ENCODE measurements at regions not wholly inside any gene's neighbourhood (a gene's known extent, or its start where the extent isn't known, plus 50 kb on each side); places are given as distances from the start of the nearest gene placed in this dataset.

- Histone ChIP-seq H4K8ac (ENCODE audit: extremely low read depth, insufficient read depth, low read length) (no peak overlapping the region), H3K4me1 (replicated peaks in 1 of 4; ENCODE audit: control insufficient read depth in 3 of 4, insufficient read depth in 4 of 4, low read length in 3 of 4) (no peaks in the 10 kb centered on the region), H3K18ac (ENCODE audit: extremely low read depth, low read length) (no peak overlapping the region), H3K23ac (ENCODE audit: insufficient read length) (no peak overlapping the region), H3K4me2 (ENCODE audit: insufficient read depth in 1 of 2, low read depth in 2 of 2, low read length in 2 of 2) (no peak overlapping the region), H3K14ac (ENCODE audit: insufficient read length) (no peak overlapping the region), H3K4me3 (ENCODE audit: extremely low read depth in 1 of 4, insufficient read depth in 2 of 4, low read depth in 3 of 4, low read length in 4 of 4) (no peak overlapping the region), H2BK120ac (replicated peaks; ENCODE audit: low read depth, low read length) (no peak overlapping the region), H2BK5ac (ENCODE audit: low read depth, low read length) (no peak overlapping the region), H3K4ac (replicated peaks; ENCODE audit: insufficient read length, low read depth, low read length) (no peak overlapping the region), H2AK5ac (ENCODE audit: low read depth, low read length) (no peak overlapping the region), H3K9ac (replicated peaks in 1 of 4; ENCODE audit: extremely low read depth in 1 of 4, low read depth in 3 of 4, low read length in 3 of 4) (no peak overlapping the region), H3K56ac (replicated peaks; ENCODE audit: insufficient read length, low read depth, low read length) (no peak overlapping the region), H4K20me1 (replicated peaks in 1 of 2; ENCODE audit: control insufficient read depth in 1 of 2, insufficient read depth in 2 of 2, low read length in 2 of 2) (no peaks in the 10 kb centered on the region), H3K27ac (ENCODE audit: low read depth, low read length) (no peak overlapping the region), H3K23me2 (ENCODE audit: low read depth, low read length) (no peaks in the 10 kb centered on the region), H2BK12ac (ENCODE audit: low read depth, low read length) (no peak overlapping the region), H4K91ac (replicated peaks; ENCODE audit: insufficient read length, low read length) (no peak overlapping the region), H3K79me2 (ENCODE audit: control insufficient read depth in 1 of 2, insufficient read depth in 2 of 2, low read length in 2 of 2) (no peaks in the 10 kb centered on the region), H3K9me3 (ENCODE audit: insufficient read depth in 2 of 2, low read depth in 1 of 2, low read length in 1 of 2) (no peaks in the 10 kb centered on the region), H3K36me3 (ENCODE audit: control insufficient read depth in 2 of 4, insufficient read depth in 4 of 4, low read length in 3 of 4) (no peaks in the 10 kb centered on the region), H2AFZ (ENCODE audit: low read length) (no peak overlapping the region), H3K27me3 (replicated peaks in 1 of 4; ENCODE audit: control insufficient read depth in 3 of 4, extremely low read depth in 1 of 4, insufficient read depth in 3 of 4, low read length in 3 of 4) (no peaks in the 10 kb centered on the region), H3K79me1 (ENCODE audit: low read depth, low read length) (no peaks in the 10 kb centered on the region), H2BK15ac (ENCODE audit: low read length) (no peak overlapping the region), H4K5ac (ENCODE audit: insufficient read length, low read depth, low read length) (no peak overlapping the region), H2BK20ac (ENCODE audit: low read length) (no peak overlapping the region)
- ChIA-PET POLR2A (ENCODE audit: partially characterized antibody) (no interaction called here), CTCF (ENCODE audit: partially characterized antibody) (no interaction called here)
- DNase-seq (ENCODE audit: low read depth in 1 of 2, low spot score in 2 of 2) (no peak), FAIRE-seq (no peak)
- TF ChIP-seq POU5F1 (IDR thresholded peaks at IDR 0.05; ENCODE audit: low read depth, low read length) (no peak), ATF3 (IDR thresholded peaks at IDR 0.05; ENCODE audit: insufficient read depth, low read depth, low read length) (no peak), CBX8 (IDR thresholded peaks at IDR 0.05; ENCODE audit: borderline replicate concordance, low read depth, low read length) (no peak), JUN (IDR thresholded peaks at IDR 0.05; ENCODE audit: low read depth, low read length) (no peak), RBBP5 (IDR thresholded peaks at IDR 0.05; ENCODE audit: borderline replicate concordance, low read depth, low read length) (no peak), KDM5A (IDR thresholded peaks at IDR 0.05; ENCODE audit: low read length) (no peak)
- WGBS, 2 experiments (ENCODE audit: extremely low coverage in 1 of 2, insufficient coverage in 1 of 2, insufficient read length in 1 of 2, insufficient replicate concordance in 2 of 2, low coverage in 1 of 2, low lambda C conversion rate in 2 of 2, missing lambda C conversion rate in 1 of 2) = 86% methylated on average over 4 of the region's 4 CpGs; no CpG with 5 or more reads in 1 of the 2 experiments
These were observed 288.0 kb downstream of the SH2D1A start for GRCh38 chrX:124634363-124634762.

All from H1 (cell line).